ENCODE measurements at regions not wholly inside any gene's neighbourhood (a gene's known extent, or its start where the extent isn't known, plus 50 kb on each side); places are given as distances from the start of the nearest gene placed in this dataset.

DNA sequence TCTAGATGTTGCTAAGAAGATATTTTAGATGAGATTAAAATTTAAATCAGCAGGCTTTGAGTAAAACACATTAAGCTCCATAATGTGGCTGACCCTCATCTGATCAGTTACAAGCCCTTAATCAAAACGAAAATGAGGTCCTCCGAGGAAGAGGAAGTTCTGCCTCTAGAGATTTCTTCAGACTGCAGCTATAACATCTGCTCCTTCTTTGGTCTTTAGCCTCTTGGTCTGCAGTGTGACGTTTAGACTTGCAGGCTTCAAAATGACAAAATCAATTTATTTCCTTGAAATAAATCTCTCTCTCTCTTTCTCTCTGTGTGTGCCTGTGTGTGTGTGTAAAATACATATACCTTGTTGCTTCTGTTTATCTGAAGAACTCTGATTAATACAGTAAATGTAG lies 1429.8 kb upstream of the CDH9 start:
- H3K36me3 ChIP-seq (ENCODE audit: control insufficient read depth, insufficient read depth, low read length): no peaks in the 10 kb centered on the region
- H3K9ac ChIP-seq (ENCODE audit: low read depth, low read length): no peak overlapping the region
- H3K27me3 ChIP-seq (ENCODE audit: control insufficient read depth, insufficient read depth, low read length): no peaks in the 10 kb centered on the region

GRCh38 chr5:28463728-28464127 lies 1425.3 kb upstream of the CDH9 start:
- Histone ChIP-seq H3K27me3 (ENCODE audit: control insufficient read depth, insufficient read depth, low read length) (no peaks in the 10 kb centered on the region), H3K9me3 (ENCODE audit: control insufficient read depth, insufficient read depth, low read length) (no peaks in the 10 kb centered on the region)

More for the DNA sequence above, 1429.8 kb upstream of the CDH9 start:
- no peak overlapping the region for H3K4me3 ChIP-seq (ENCODE audit: low read depth, low read length)
- no peaks in the 10 kb centered on the region for H3K4me1 ChIP-seq (ENCODE audit: control insufficient read depth, insufficient read depth, low read length)
- H3K9me3 ChIP-seq (ENCODE audit: control insufficient read depth, insufficient read depth, low read length): no peaks in the 10 kb centered on the region

GRCh38 chr5:28451483-28451882 lies 1413.1 kb upstream of the CDH9 start:
- no peaks in the 10 kb centered on the region for H3K27me3 ChIP-seq (ENCODE audit: control insufficient read depth, insufficient read depth, low read length)
- no peak overlapping the region for H3K4me3 ChIP-seq (ENCODE audit: low read depth, low read length)
- H3K9ac ChIP-seq (ENCODE audit: low read depth, low read length): no peak overlapping the region
- H3K4me1 ChIP-seq (ENCODE audit: control insufficient read depth, insufficient read depth, low read length): no peaks in the 10 kb centered on the region
- H3K36me3 ChIP-seq (ENCODE audit: control insufficient read depth, insufficient read depth, low read length): no peaks in the 10 kb centered on the region
- no peaks in the 10 kb centered on the region for H3K9me3 ChIP-seq (ENCODE audit: control insufficient read depth, insufficient read depth, low read length)

More at GRCh38 chr5:28463728-28464127, 1425.3 kb upstream of the CDH9 start:
- H3K4me3 ChIP-seq (ENCODE audit: low read depth, low read length): no peak overlapping the region
- no peaks in the 10 kb centered on the region for H3K4me1 ChIP-seq (ENCODE audit: control insufficient read depth, insufficient read depth, low read length)
- H3K9ac ChIP-seq (ENCODE audit: low read depth, low read length): no peak overlapping the region
- H3K36me3 ChIP-seq (ENCODE audit: control insufficient read depth, insufficient read depth, low read length): no peaks in the 10 kb centered on the region

DNA sequence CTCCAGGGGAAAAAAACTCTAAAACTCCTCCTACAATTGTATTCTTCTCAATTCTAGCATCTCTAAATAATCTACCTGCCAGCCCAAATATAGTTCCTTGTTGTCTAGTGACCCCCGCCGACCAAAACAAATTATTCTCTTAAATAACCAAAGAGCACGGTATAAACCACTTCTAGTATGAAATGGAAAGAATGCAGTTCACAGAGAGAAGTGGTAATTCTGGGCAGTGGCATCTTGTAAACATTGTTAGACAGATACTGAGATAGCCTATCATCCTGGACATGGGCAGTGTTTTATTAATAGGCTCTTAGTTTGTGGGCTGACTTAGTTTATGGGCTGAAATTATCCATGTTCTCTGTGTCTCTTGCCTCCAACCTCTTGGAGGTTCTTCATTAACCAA lies 1412.6 kb upstream of the CDH9 start:
- Histone ChIP-seq H3K36me3 (ENCODE audit: control insufficient read depth, insufficient read depth, low read length) (no peaks in the 10 kb centered on the region), H3K27me3 (ENCODE audit: control insufficient read depth, insufficient read depth, low read length) (no peaks in the 10 kb centered on the region)

GRCh38 chr5:28448791-28449190 lies 1410.4 kb upstream of the CDH9 start:
- Histone ChIP-seq H3K27me3 (ENCODE audit: control insufficient read depth, insufficient read depth, low read length) (no peaks in the 10 kb centered on the region), H3K36me3 (ENCODE audit: control insufficient read depth, insufficient read depth, low read length) (no peaks in the 10 kb centered on the region), H3K4me3 (ENCODE audit: low read depth, low read length) (no peak overlapping the region), H3K9me3 (ENCODE audit: control insufficient read depth, insufficient read depth, low read length) (no peaks in the 10 kb centered on the region), H3K4me1 (ENCODE audit: control insufficient read depth, insufficient read depth, low read length) (no peaks in the 10 kb centered on the region), H3K9ac (ENCODE audit: low read depth, low read length) (no peak overlapping the region)

More for the DNA sequence above, 1412.6 kb upstream of the CDH9 start:
- Histone ChIP-seq H3K4me1 (ENCODE audit: control insufficient read depth, insufficient read depth, low read length) (no peaks in the 10 kb centered on the region), H3K9ac (ENCODE audit: low read depth, low read length) (no peak overlapping the region), H3K4me3 (ENCODE audit: low read depth, low read length) (no peak overlapping the region), H3K9me3 (ENCODE audit: control insufficient read depth, insufficient read depth, low read length) (no peaks in the 10 kb centered on the region)

- H3K36me3 ChIP-seq (ENCODE audit: control insufficient read depth, insufficient read depth, low read length): no peaks in the 10 kb centered on the region
- H3K4me3 ChIP-seq (ENCODE audit: low read depth, low read length): no peak overlapping the region
- H3K4me1 ChIP-seq (ENCODE audit: control insufficient read depth, insufficient read depth, low read length): no peaks in the 10 kb centered on the region
- no peak overlapping the region for H3K9ac ChIP-seq (ENCODE audit: low read depth, low read length)
- no peaks in the 10 kb centered on the region for H3K27me3 ChIP-seq (ENCODE audit: control insufficient read depth, insufficient read depth, low read length)
- H3K9me3 ChIP-seq (ENCODE audit: control insufficient read depth, insufficient read depth, low read length): peaks cover 7% of the 10 kb centered on the region
These were observed 1392.3 kb upstream of the CDH9 start for GRCh38 chr5:28430565-28431178.

- no peaks in the 10 kb centered on the region for H3K4me1 ChIP-seq (ENCODE audit: control insufficient read depth, insufficient read depth, low read length)
- H3K9ac ChIP-seq (ENCODE audit: low read depth, low read length): no peak overlapping the region
- H3K4me3 ChIP-seq (ENCODE audit: low read depth, low read length): no peak overlapping the region
- no peaks in the 10 kb centered on the region for H3K36me3 ChIP-seq (ENCODE audit: control insufficient read depth, insufficient read depth, low read length)
- no peaks in the 10 kb centered on the region for H3K9me3 ChIP-seq (ENCODE audit: control insufficient read depth, insufficient read depth, low read length)
- no peaks in the 10 kb centered on the region for H3K27me3 ChIP-seq (ENCODE audit: control insufficient read depth, insufficient read depth, low read length)
These were observed 1382.8 kb upstream of the CDH9 start for GRCh38 chr5:28421141-28421540.

GRCh38 chr5:28415791-28416443 lies 1377.5 kb upstream of the CDH9 start:
- Histone ChIP-seq H3K4me3 (ENCODE audit: low read depth, low read length) (no peak overlapping the region), H3K4me1 (ENCODE audit: control insufficient read depth, insufficient read depth, low read length) (no peaks in the 10 kb centered on the region), H3K27me3 (ENCODE audit: control insufficient read depth, insufficient read depth, low read length) (no peaks in the 10 kb centered on the region), H3K9me3 (ENCODE audit: control insufficient read depth, insufficient read depth, low read length) (no peaks in the 10 kb centered on the region), H3K9ac (ENCODE audit: low read depth, low read length) (no peak overlapping the region), H3K36me3 (ENCODE audit: control insufficient read depth, insufficient read depth, low read length) (no peaks in the 10 kb centered on the region)

- H3K4me1 ChIP-seq (ENCODE audit: control insufficient read depth, insufficient read depth, low read length): no peaks in the 10 kb centered on the region
- no peaks in the 10 kb centered on the region for H3K27me3 ChIP-seq (ENCODE audit: control insufficient read depth, insufficient read depth, low read length)
- no peak overlapping the region for H3K4me3 ChIP-seq (ENCODE audit: low read depth, low read length)
- H3K36me3 ChIP-seq (ENCODE audit: control insufficient read depth, insufficient read depth, low read length): no peaks in the 10 kb centered on the region
- H3K9ac ChIP-seq (ENCODE audit: low read depth, low read length): no peak overlapping the region
- H3K9me3 ChIP-seq (ENCODE audit: control insufficient read depth, insufficient read depth, low read length): no peaks in the 10 kb centered on the region
These were observed 1376.2 kb upstream of the CDH9 start for GRCh38 chr5:28414619-28415018.

- no peaks in the 10 kb centered on the region for H3K4me1 ChIP-seq (ENCODE audit: control insufficient read depth, insufficient read depth, low read length)
- no peaks in the 10 kb centered on the region for H3K36me3 ChIP-seq (ENCODE audit: control insufficient read depth, insufficient read depth, low read length)
These were observed 1370.3 kb upstream of the CDH9 start for GRCh38 chr5:28408651-28409050.

GRCh38 chr5:28408186-28408585 lies 1369.8 kb upstream of the CDH9 start:
- Histone ChIP-seq H3K27me3 (ENCODE audit: control insufficient read depth, insufficient read depth, low read length) (no peaks in the 10 kb centered on the region), H3K9ac (ENCODE audit: low read depth, low read length) (no peak overlapping the region), H3K36me3 (ENCODE audit: control insufficient read depth, insufficient read depth, low read length) (no peaks in the 10 kb centered on the region), H3K4me1 (ENCODE audit: control insufficient read depth, insufficient read depth, low read length) (no peaks in the 10 kb centered on the region), H3K9me3 (ENCODE audit: control insufficient read depth, insufficient read depth, low read length) (no peaks in the 10 kb centered on the region), H3K4me3 (ENCODE audit: low read depth, low read length) (no peak overlapping the region)

More at GRCh38 chr5:28408651-28409050, 1370.3 kb upstream of the CDH9 start:
- no peak overlapping the region for H3K4me3 ChIP-seq (ENCODE audit: low read depth, low read length)
- no peaks in the 10 kb centered on the region for H3K9me3 ChIP-seq (ENCODE audit: control insufficient read depth, insufficient read depth, low read length)
- no peak overlapping the region for H3K9ac ChIP-seq (ENCODE audit: low read depth, low read length)
- no peaks in the 10 kb centered on the region for H3K27me3 ChIP-seq (ENCODE audit: control insufficient read depth, insufficient read depth, low read length)

- H3K9ac ChIP-seq (ENCODE audit: low read depth, low read length): no peak overlapping the region
These were observed 1366.1 kb upstream of the CDH9 start for GRCh38 chr5:28404363-28405071.

More at GRCh38 chr5:28404363-28405071, 1366.1 kb upstream of the CDH9 start:
- H3K9me3 ChIP-seq (ENCODE audit: control insufficient read depth, insufficient read depth, low read length): no peaks in the 10 kb centered on the region
- no peaks in the 10 kb centered on the region for H3K4me1 ChIP-seq (ENCODE audit: control insufficient read depth, insufficient read depth, low read length)
- H3K36me3 ChIP-seq (ENCODE audit: control insufficient read depth, insufficient read depth, low read length): no peaks in the 10 kb centered on the region
- H3K27me3 ChIP-seq (ENCODE audit: control insufficient read depth, insufficient read depth, low read length): no peaks in the 10 kb centered on the region
- H3K4me3 ChIP-seq (ENCODE audit: low read depth, low read length): no peak overlapping the region
